ENCODE measurements at regions not wholly inside any gene's neighbourhood (a gene's known extent, or its start where the extent isn't known, plus 50 kb on each side); places are given as distances from the start of the nearest gene placed in this dataset.

DNA sequence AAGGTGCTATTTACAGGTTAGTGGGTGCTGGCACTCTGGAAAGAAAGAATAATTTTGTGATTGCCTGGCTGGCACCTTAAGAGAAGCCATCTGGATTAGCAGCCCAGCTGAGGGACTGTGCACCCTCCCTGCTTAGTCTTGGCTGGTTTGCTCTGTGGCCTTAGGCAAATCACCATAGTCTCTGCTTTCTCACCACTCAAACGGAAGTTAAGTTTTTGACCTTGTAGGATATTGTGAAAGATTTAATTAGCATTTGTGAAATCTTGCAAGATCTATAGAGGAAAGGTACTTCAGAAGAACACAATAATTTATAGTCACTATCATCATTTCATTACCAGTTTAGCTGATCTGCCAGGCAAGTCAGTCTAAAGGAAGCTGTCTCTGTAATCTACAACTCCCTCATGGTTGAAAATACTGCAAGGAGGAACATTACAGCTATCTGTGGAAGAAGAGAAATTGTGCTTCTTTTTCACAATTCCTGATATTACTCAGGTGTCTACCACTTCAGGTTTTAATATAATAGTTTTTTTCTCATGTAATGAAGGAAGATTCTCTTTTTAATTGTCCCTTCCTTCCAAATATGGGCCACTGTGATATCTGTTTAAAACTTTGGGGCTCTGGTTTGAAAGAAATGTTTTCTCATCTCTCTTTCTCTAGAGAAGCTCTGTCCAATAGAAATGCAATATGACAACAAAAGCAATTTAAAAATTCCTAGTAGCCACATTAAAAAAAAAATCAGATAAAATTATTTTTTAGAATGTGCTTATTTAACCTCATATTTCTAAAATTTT, 219.6 kb downstream of the PTEN start:
- Histone ChIP-seq H3K4me1 (ENCODE audit: control insufficient read depth in 3 of 3, insufficient read depth in 2 of 3, low read depth in 1 of 3, low read length in 2 of 3) (peaks cover 0 to 19% (median 2%) of the 10 kb centered on the region in 3 donors), H3K27ac (ENCODE audit: low read depth in 1 of 3, low read length in 2 of 3) (no peak overlapping the region), H3K4me3 (ENCODE audit: low read depth in 1 of 3, low read length in 3 of 3) (no peak overlapping the region), H3K9me3 (ENCODE audit: control insufficient read depth in 2 of 2, insufficient read depth in 1 of 2, low read depth in 1 of 2, low read length in 1 of 2) (no peaks in the 10 kb centered on the region), H3K27me3 (ENCODE audit: control insufficient read depth in 3 of 3, insufficient read depth in 3 of 3, low read length in 3 of 3) (no peaks in the 10 kb centered on the region), H3K36me3 (ENCODE audit: control insufficient read depth in 3 of 3, insufficient read depth in 2 of 3, low read depth in 1 of 3, low read length in 3 of 3) (no peaks in the 10 kb centered on the region)
- no peak for FAIRE-seq
- DNase-seq, result no peak
- WGBS, 3 donors, result 76 to 85% (median 76%) methylated on average over 1 of the region's 1 CpG

- no peaks in the 10 kb centered on the region for H3K9me3 ChIP-seq (ENCODE audit: control insufficient read depth in 2 of 2, insufficient read depth in 1 of 2, low read depth in 1 of 2, low read length in 1 of 2)
- DNase-seq (no peak), FAIRE-seq (no peak)
- H3K36me3 ChIP-seq (ENCODE audit: control insufficient read depth in 3 of 3, insufficient read depth in 2 of 3, low read depth in 1 of 3, low read length in 3 of 3), result no peaks in the 10 kb centered on the region
- H3K4me3 ChIP-seq (ENCODE audit: low read depth in 1 of 3, low read length in 3 of 3), result no peak overlapping the region
- no peak overlapping the region for H3K27ac ChIP-seq (ENCODE audit: low read depth in 1 of 3, low read length in 2 of 3)
- no peaks in the 10 kb centered on the region for H3K27me3 ChIP-seq (ENCODE audit: control insufficient read depth in 3 of 3, insufficient read depth in 3 of 3, low read length in 3 of 3)
- 90 to 94% (median 94%) methylated on average over 7 of the region's 7 CpGs for WGBS, 3 donors
- peaks cover 0 to 19% (median 2%) of the 10 kb centered on the region in 3 donors for H3K4me1 ChIP-seq (ENCODE audit: control insufficient read depth in 3 of 3, insufficient read depth in 2 of 3, low read depth in 1 of 3, low read length in 2 of 3)
Observed at GRCh38 chr10:88083597-88083989, 220.2 kb downstream of the PTEN start.

GRCh38 chr10:88086187-88086960, 222.9 kb downstream of the PTEN start:
- Histone ChIP-seq H3K4me1 (ENCODE audit: control insufficient read depth in 3 of 3, insufficient read depth in 2 of 3, low read depth in 1 of 3, low read length in 2 of 3) (peaks cover 0 to 2% (median 0%) of the 10 kb centered on the region in 3 donors), H3K27me3 (ENCODE audit: control insufficient read depth in 3 of 3, insufficient read depth in 3 of 3, low read length in 3 of 3) (no peaks in the 10 kb centered on the region), H3K9me3 (ENCODE audit: control insufficient read depth in 2 of 2, insufficient read depth in 1 of 2, low read depth in 1 of 2, low read length in 1 of 2) (no peaks in the 10 kb centered on the region), H3K27ac (ENCODE audit: low read depth in 1 of 3, low read length in 2 of 3) (no peak overlapping the region), H3K36me3 (ENCODE audit: control insufficient read depth in 3 of 3, insufficient read depth in 2 of 3, low read depth in 1 of 3, low read length in 3 of 3) (no peaks in the 10 kb centered on the region), H3K4me3 (ENCODE audit: low read depth in 1 of 3, low read length in 3 of 3) (no peak overlapping the region)
- no peak for DNase-seq
- WGBS, 3 donors, result 92 to 95% (median 95%) methylated on average over 9 of the region's 9 CpGs
- no peak for FAIRE-seq

GRCh38 chr10:88088441-88089340, 225.3 kb downstream of the PTEN start:
- Histone ChIP-seq H3K4me1 (ENCODE audit: control insufficient read depth in 3 of 3, insufficient read depth in 2 of 3, low read depth in 1 of 3, low read length in 2 of 3) (no peaks in the 10 kb centered on the region), H3K36me3 (ENCODE audit: control insufficient read depth in 3 of 3, insufficient read depth in 2 of 3, low read depth in 1 of 3, low read length in 3 of 3) (no peaks in the 10 kb centered on the region), H3K4me3 (ENCODE audit: low read depth in 1 of 3, low read length in 3 of 3) (no peak overlapping the region), H3K27ac (ENCODE audit: low read depth in 1 of 3, low read length in 2 of 3) (no peak overlapping the region), H3K9me3 (ENCODE audit: control insufficient read depth in 2 of 2, insufficient read depth in 1 of 2, low read depth in 1 of 2, low read length in 1 of 2) (no peaks in the 10 kb centered on the region), H3K27me3 (ENCODE audit: control insufficient read depth in 3 of 3, insufficient read depth in 3 of 3, low read length in 3 of 3) (no peaks in the 10 kb centered on the region)
- DNase-seq (no peak), FAIRE-seq (no peak)
- WGBS, 3 donors, result 93 to 97% (median 94%) methylated on average over 9 of the region's 9 CpGs

DNA sequence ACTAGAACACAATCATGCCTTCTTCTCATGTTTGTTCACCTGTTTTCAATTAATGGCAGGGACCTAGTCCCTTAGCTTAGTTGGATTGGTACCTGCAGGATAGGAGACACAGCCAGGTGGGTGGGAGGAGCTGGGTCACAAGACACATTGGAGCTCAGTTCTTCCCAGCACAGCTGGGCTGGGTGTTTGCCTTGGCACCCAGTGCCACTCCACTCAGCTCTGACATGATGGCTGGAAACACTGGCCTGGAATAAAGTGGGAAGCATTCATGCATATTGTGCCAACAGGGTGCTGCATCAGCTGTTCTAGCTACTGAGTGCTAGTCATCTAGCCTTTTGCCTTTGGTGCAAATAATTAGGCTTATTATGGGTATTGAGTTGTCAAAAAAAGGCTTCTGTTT, 226.1 kb downstream of the PTEN start:
- Histone ChIP-seq H3K4me1 (ENCODE audit: control insufficient read depth in 3 of 3, insufficient read depth in 2 of 3, low read depth in 1 of 3, low read length in 2 of 3) (peaks cover 0 to 2% (median 0%) of the 10 kb centered on the region in 3 donors), H3K9me3 (ENCODE audit: control insufficient read depth in 2 of 2, insufficient read depth in 1 of 2, low read depth in 1 of 2, low read length in 1 of 2) (no peaks in the 10 kb centered on the region), H3K4me3 (ENCODE audit: low read depth in 1 of 3, low read length in 3 of 3) (no peak overlapping the region), H3K27ac (ENCODE audit: low read depth in 1 of 3, low read length in 2 of 3) (no peak overlapping the region), H3K36me3 (ENCODE audit: control insufficient read depth in 3 of 3, insufficient read depth in 2 of 3, low read depth in 1 of 3, low read length in 3 of 3) (no peaks in the 10 kb centered on the region), H3K27me3 (ENCODE audit: control insufficient read depth in 3 of 3, insufficient read depth in 3 of 3, low read length in 3 of 3) (no peaks in the 10 kb centered on the region)
- DNase-seq (no peak), FAIRE-seq (no peak)

GRCh38 chr10:88090568-88091214, 227.3 kb downstream of the PTEN start:
- no peaks in the 10 kb centered on the region for H3K36me3 ChIP-seq (ENCODE audit: control insufficient read depth in 3 of 3, insufficient read depth in 2 of 3, low read depth in 1 of 3, low read length in 3 of 3)
- H3K9me3 ChIP-seq (ENCODE audit: control insufficient read depth in 2 of 2, insufficient read depth in 1 of 2, low read depth in 1 of 2, low read length in 1 of 2), result no peaks in the 10 kb centered on the region
- DNase-seq (no peak), FAIRE-seq (no peak)
- H3K27ac ChIP-seq (ENCODE audit: low read depth in 1 of 3, low read length in 2 of 3), result no peak overlapping the region
- peaks cover 0 to 8% (median 2%) of the 10 kb centered on the region in 3 donors for H3K4me1 ChIP-seq (ENCODE audit: control insufficient read depth in 3 of 3, insufficient read depth in 2 of 3, low read depth in 1 of 3, low read length in 2 of 3)
- no peak overlapping the region for H3K4me3 ChIP-seq (ENCODE audit: low read depth in 1 of 3, low read length in 3 of 3)
- no peaks in the 10 kb centered on the region for H3K27me3 ChIP-seq (ENCODE audit: control insufficient read depth in 3 of 3, insufficient read depth in 3 of 3, low read length in 3 of 3)
- WGBS, 3 donors, result 78 to 95% (median 85%) methylated on average over 7 of the region's 7 CpGs

GRCh38 chr10:88091490-88092061, 228.2 kb downstream of the PTEN start:
- Histone ChIP-seq H3K27me3 (ENCODE audit: control insufficient read depth in 3 of 3, insufficient read depth in 3 of 3, low read length in 3 of 3) (no peaks in the 10 kb centered on the region), H3K9me3 (ENCODE audit: control insufficient read depth in 2 of 2, insufficient read depth in 1 of 2, low read depth in 1 of 2, low read length in 1 of 2) (no peaks in the 10 kb centered on the region), H3K4me1 (ENCODE audit: control insufficient read depth in 3 of 3, insufficient read depth in 2 of 3, low read depth in 1 of 3, low read length in 2 of 3) (peaks cover 0 to 12% (median 2%) of the 10 kb centered on the region in 3 donors), H3K4me3 (ENCODE audit: low read depth in 1 of 3, low read length in 3 of 3) (no peak overlapping the region), H3K36me3 (ENCODE audit: control insufficient read depth in 3 of 3, insufficient read depth in 2 of 3, low read depth in 1 of 3, low read length in 3 of 3) (no peaks in the 10 kb centered on the region), H3K27ac (ENCODE audit: low read depth in 1 of 3, low read length in 2 of 3) (no peak overlapping the region)
- peak; percentile 28 to 66 for DNase-seq
- WGBS, 3 donors, result 61 to 76% (median 66%) methylated on average over 4 of the region's 4 CpGs
- no peak for FAIRE-seq

Measured in small intestine (tissue), 7 donors.